HT-29 (cell line): ENCODE measurements at regions not wholly inside any gene's neighbourhood (a gene's known extent, or its start where the extent isn't known, plus 50 kb on each side); places are given as distances from the start of the nearest gene placed in this dataset.
"Not testable (repeated sequence)": the region's sequence is repeated elsewhere in the genome, so short reads cannot be mapped to it uniquely, and the experiment has no call there.

Source experiments
- DNase-seq: peaks from one replicate; pipeline ENCODE4 v3.0.0-alpha.2; 2015; ENCODE audit warnings: low spot score

- no peak for DNase-seq
These were observed 477.0 kb upstream of the RGMB start for GRCh38 chr5:98296426-98296825.

- no peak for DNase-seq
These were observed 474.0 kb upstream of the RGMB start for GRCh38 chr5:98299435-98299834.

GRCh38 chr5:98301547-98301946, 471.9 kb upstream of the RGMB start:
- no peak for DNase-seq

GRCh38 chr5:98307811-98308210, 465.7 kb upstream of the RGMB start:
- no peak for DNase-seq

GRCh38 chr5:98308231-98308630, 465.2 kb upstream of the RGMB start:
- no peak for DNase-seq

GRCh38 chr5:98308960-98309359, 464.5 kb upstream of the RGMB start:
- no peak for DNase-seq

- DNase-seq = no peak
These were observed 463.5 kb upstream of the RGMB start for GRCh38 chr5:98309785-98310598.

- DNase-seq = no peak
These were observed 459.2 kb upstream of the RGMB start for GRCh38 chr5:98314292-98314691.

GRCh38 chr5:98318386-98318785, 455.1 kb upstream of the RGMB start:
- DNase-seq = no peak

- no peak for DNase-seq
These were observed 454.0 kb upstream of the RGMB start for GRCh38 chr5:98319299-98320011.

- no peak for DNase-seq
These were observed 453.1 kb upstream of the RGMB start for GRCh38 chr5:98320343-98320742.

GRCh38 chr5:98321361-98321760, 452.1 kb upstream of the RGMB start:
- no peak for DNase-seq

GRCh38 chr5:98325187-98325586, 448.3 kb upstream of the RGMB start:
- DNase-seq = not testable (repeated sequence)

- no peak for DNase-seq
These were observed 445.4 kb upstream of the RGMB start for GRCh38 chr5:98328015-98328414.

- DNase-seq = no peak
These were observed 442.6 kb upstream of the RGMB start for GRCh38 chr5:98330871-98331270.

- DNase-seq = no peak
These were observed 439.5 kb upstream of the RGMB start for GRCh38 chr5:98333921-98334320.

GRCh38 chr5:98334946-98335345, 438.5 kb upstream of the RGMB start:
- DNase-seq = no peak

- no peak for DNase-seq
These were observed 434.2 kb upstream of the RGMB start for GRCh38 chr5:98339141-98339848.

- DNase-seq = no peak
These were observed 432.1 kb upstream of the RGMB start for GRCh38 chr5:98341038-98342032.

GRCh38 chr5:98342958-98343660, 430.4 kb upstream of the RGMB start:
- not testable (repeated sequence) for DNase-seq
